AG04449 (cell line): ENCODE measurements at regions not wholly inside any gene's neighbourhood (a gene's known extent, or its start where the extent isn't known, plus 50 kb on each side); places are given as distances from the start of the nearest gene placed in this dataset.

Source experiments
- CTCF ChIA-PET: fragments of 350-600 bp; formaldehyde crosslinking; extraction: SDS; loops from one replicate; lab custom pipeline; 2021; ENCODE audit warnings: antibody characterized with exemption; lab: Yijun Ruan, JAX
- POLR2A ChIA-PET: fragments of 400-600, 350-600 bp; formaldehyde crosslinking; extraction: SDS; loops from one replicate; lab custom pipeline; 2020; ENCODE audit warnings: antibody characterized with exemption, inconsistent platforms; lab: Yijun Ruan, JAX
- DNase-seq: peaks from one replicate; pipeline ENCODE4 v3.0.0-alpha.2; 2010; ENCODE audit warnings: low read depth, low spot score
- H3K4me3 ChIP-seq: 2 replicates; pipeline ENCODE4 v1.5.1; 2011; ENCODE audit warnings: low read depth, mild to moderate bottlenecking, control low read depth, low read length
- CTCF ChIP-seq: IDR thresholded peaks from one replicate; pipeline ENCODE4 v1.5.1; 2011; ENCODE audit warnings: mild to moderate bottlenecking, moderate library complexity, low read length, control low read depth, inconsistent platforms; ENCODE audit not compliant: insufficient read depth; ENCODE audit errors: missing control alignments

GRCh38 chr7:84675633-84676034 lies 481.0 kb upstream of the SEMA3A start:
- no peak for DNase-seq
- no peak overlapping the region for H3K4me3 ChIP-seq
- CTCF ChIA-PET: no interaction called here
- POLR2A ChIA-PET: no interaction called here
- no peak for TF ChIP-seq CTCF

GRCh38 chr7:84674236-84674913 lies 479.8 kb upstream of the SEMA3A start:
- no peak for TF ChIP-seq CTCF
- no peak overlapping the region for H3K4me3 ChIP-seq
- POLR2A ChIA-PET: no interaction called here
- DNase-seq: no peak
- CTCF ChIA-PET: no interaction called here

DNA sequence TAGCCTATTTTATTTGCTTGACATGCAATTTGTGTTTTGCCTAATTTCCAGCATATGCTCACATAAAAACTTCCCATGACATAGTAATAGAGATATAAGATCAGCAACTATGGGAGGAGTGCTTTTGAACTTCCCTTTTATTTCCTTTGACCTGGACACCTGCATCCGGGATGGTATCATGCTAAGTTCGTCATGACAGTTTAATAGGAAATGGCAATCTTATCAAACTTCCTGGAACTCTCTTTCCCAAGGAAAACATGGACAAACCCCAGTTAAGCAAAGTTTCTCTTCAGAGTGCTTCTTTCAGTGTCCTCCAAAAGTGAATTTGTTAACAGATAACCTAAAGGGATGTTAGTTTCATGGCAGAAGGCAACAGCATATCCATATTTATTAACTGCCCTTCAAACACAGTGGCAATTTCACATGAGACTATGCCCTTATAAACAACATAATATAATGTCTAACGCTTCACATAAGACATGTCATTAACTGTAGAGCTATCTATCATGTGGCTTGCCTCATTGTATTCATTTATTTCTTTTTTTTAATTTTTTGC lies 474.7 kb upstream of the SEMA3A start:
- ChIA-PET POLR2A (interaction anchor here (0.6 kb wide), 1 partner anchor 73 kb away, joined by 3 read pairs; no protein-coding TSS in a partner anchor), CTCF (no interaction called here)
- H3K4me3 ChIP-seq: no peak overlapping the region
- DNase-seq: no peak
- TF ChIP-seq CTCF: no peak

DNA sequence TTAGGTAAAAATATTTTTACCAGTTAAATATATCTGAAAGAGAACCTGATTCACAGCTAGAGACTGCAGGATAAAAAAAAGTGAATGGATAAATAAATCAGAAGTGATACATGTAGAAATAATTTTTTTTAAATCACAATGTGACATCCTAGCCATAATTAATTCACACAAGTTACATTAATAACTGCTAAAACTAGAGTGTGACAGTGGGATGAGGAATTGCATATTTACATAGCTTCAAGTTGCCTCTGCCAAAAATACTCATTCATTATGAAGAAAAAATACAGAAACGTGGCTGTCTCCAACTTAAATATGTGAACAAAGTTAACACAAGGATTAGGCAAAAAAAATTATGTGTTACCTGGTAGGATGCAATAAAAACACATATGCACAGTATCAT lies 473.5 kb upstream of the SEMA3A start:
- CTCF ChIA-PET: no interaction called here
- POLR2A ChIA-PET: no interaction called here
- no peak for TF ChIP-seq CTCF
- no peak overlapping the region for H3K4me3 ChIP-seq
- no peak for DNase-seq

DNA sequence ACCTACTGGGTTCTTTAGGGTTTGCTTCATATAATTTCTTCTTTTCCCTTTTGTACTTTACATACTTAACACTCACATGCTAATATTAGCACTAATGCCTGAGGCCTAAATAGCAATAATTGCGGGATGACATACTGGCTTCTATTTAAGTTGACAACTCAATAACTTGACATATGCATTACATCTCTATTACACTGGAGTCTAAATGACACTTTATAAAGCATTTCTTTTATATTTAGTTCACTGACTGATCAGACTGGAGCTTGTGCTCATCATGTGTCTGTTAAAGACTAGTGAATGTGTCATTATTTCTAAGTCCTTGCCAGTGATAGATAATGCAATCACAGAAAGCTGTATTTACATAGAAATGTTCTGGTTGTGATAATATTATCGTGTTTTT lies 472.1 kb upstream of the SEMA3A start:
- TF ChIP-seq CTCF: no peak
- ChIA-PET POLR2A (no interaction called here), CTCF (no interaction called here)
- no peak overlapping the region for H3K4me3 ChIP-seq
- no peak for DNase-seq

- CTCF ChIA-PET: no interaction called here
Measured at GRCh38 chr7:84665339-84665738, 470.8 kb upstream of the SEMA3A start.

More at GRCh38 chr7:84665339-84665738, 470.8 kb upstream of the SEMA3A start:
- TF ChIP-seq CTCF: no peak
- DNase-seq: no peak
- POLR2A ChIA-PET: no interaction called here
- H3K4me3 ChIP-seq: no peak overlapping the region
